NT2/D1 (cell line): ENCODE measurements at regions not wholly inside any gene's neighbourhood (a gene's known extent, or its start where the extent isn't known, plus 50 kb on each side); places are given as distances from the start of the nearest gene placed in this dataset.

ENCODE experiments used
- SUZ12 ChIP-seq: IDR thresholded peaks from 2 replicates; pipeline ENCODE4 v1.6.1; 2011; ENCODE audit not compliant: insufficient read length, insufficient read depth; ENCODE audit errors: extremely low read depth
- YY1 ChIP-seq: IDR thresholded peaks from 2 replicates; pipeline ENCODE4 v1.6.1; 2011; ENCODE audit not compliant: insufficient read length, insufficient read depth
- ZNF274 ChIP-seq: IDR thresholded peaks from 2 replicates; pipeline ENCODE4 v1.6.1; 2011; ENCODE audit warnings: mild to moderate bottlenecking, low read depth, low read length

DNA sequence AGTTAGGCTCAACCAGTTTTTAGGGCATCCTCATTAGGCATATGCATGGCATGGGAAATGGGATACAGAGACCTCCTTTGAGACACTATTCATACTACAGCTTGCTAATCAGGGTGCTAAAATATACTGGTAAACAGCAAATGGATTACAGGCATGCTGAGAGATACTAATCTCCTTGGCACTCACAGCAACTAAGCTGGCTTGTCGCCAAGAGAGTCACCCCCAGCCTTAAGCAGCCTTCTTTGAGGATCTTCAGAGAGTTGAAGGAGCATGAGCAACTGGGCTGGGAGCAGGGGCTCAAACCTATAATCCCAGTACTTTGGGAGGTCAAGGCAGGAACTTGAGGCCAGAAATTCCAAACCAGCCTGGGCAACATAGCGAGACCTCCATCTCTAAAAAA, 120.1 kb upstream of the NR5A2 start:
- no peak for TF ChIP-seq ZNF274
- no peak for TF ChIP-seq YY1
- TF ChIP-seq SUZ12 = no peak
